Chondrocyte (in vitro differentiated cells): ENCODE measurements at regions not wholly inside any gene's neighbourhood (a gene's known extent, or its start where the extent isn't known, plus 50 kb on each side); places are given as distances from the start of the nearest gene placed in this dataset.

Experiments used
- DNase-seq: peaks from one replicate; pipeline ENCODE4 v3.0.0; 2021; ENCODE audit warnings: mixed read lengths, low spot score
- H3K27ac Mint-ChIP-seq: one replicate; pipeline ENCODE4 v1.8.0; 2021; ENCODE audit warnings: mild to moderate bottlenecking, moderate library complexity, mixed read lengths; ENCODE audit not compliant: unreplicated experiment
- H3K27me3 Mint-ChIP-seq: 2 replicates; pipeline ENCODE4 v1.8.0; 2021; ENCODE audit warnings: low read depth, mixed read lengths
- H3K36me3 Mint-ChIP-seq: 2 replicates; pipeline ENCODE4 v1.8.0; 2021; ENCODE audit warnings: low read depth, mixed read lengths
- H3K4me1 Mint-ChIP-seq: 2 replicates; pipeline ENCODE4 v1.8.0; 2021; ENCODE audit warnings: low read depth, mild to moderate bottlenecking, mixed read lengths
- H3K4me3 Mint-ChIP-seq: one replicate; pipeline ENCODE4 v1.8.0; 2021; ENCODE audit warnings: mild to moderate bottlenecking, moderate library complexity, mixed read lengths; ENCODE audit not compliant: unreplicated experiment
- H3K9me3 Mint-ChIP-seq: 2 replicates; pipeline ENCODE4 v1.8.0; 2021; ENCODE audit warnings: low read depth, mixed read lengths
- CTCF ChIP-seq: fragments of 200-600 bp; sonication (generic); IDR thresholded peaks from 2 replicates; pipeline ENCODE4 v1.5.0; 2021; ENCODE audit warnings: antibody characterized with exemption, mild to moderate bottlenecking, moderate library complexity

GRCh38 chr3:163605915-163606314 lies 1472.4 kb downstream of the SI start:
- Mint-ChIP-seq H3K4me1 (no peaks in the 10 kb centered on the region), H3K9me3 (no peaks in the 10 kb centered on the region), H3K27me3 (peaks cover 4% of the 10 kb centered on the region), H3K4me3 (no peak overlapping the region), H3K36me3 (no peaks in the 10 kb centered on the region), H3K27ac (no peak overlapping the region)
- TF ChIP-seq CTCF = no peak
- DNase-seq = no peak

- DNase-seq = no peak
- Mint-ChIP-seq H3K4me3 (no peak overlapping the region), H3K27me3 (no peaks in the 10 kb centered on the region), H3K9me3 (no peaks in the 10 kb centered on the region), H3K27ac (no peak overlapping the region), H3K36me3 (no peaks in the 10 kb centered on the region), H3K4me1 (no peaks in the 10 kb centered on the region)
- TF ChIP-seq CTCF = no peak
Observed at GRCh38 chr3:163601426-163601825, 1476.9 kb downstream of the SI start.

- Mint-ChIP-seq H3K4me3 (no peak overlapping the region), H3K4me1 (no peaks in the 10 kb centered on the region), H3K27ac (no peak overlapping the region), H3K36me3 (no peaks in the 10 kb centered on the region), H3K9me3 (peaks cover 22% of the 10 kb centered on the region), H3K27me3 (no peaks in the 10 kb centered on the region)
- no peak for DNase-seq
- no peak for TF ChIP-seq CTCF
Observed at GRCh38 chr3:163587342-163587741, 1491.0 kb downstream of the SI start.

GRCh38 chr3:163582967-163583366 lies 1495.3 kb downstream of the SI start:
- DNase-seq = no peak
- no peaks in the 10 kb centered on the region for H3K36me3 Mint-ChIP-seq
- H3K9me3 Mint-ChIP-seq = peaks cover 22% of the 10 kb centered on the region
- H3K27ac Mint-ChIP-seq = no peak overlapping the region
- no peak for TF ChIP-seq CTCF
- H3K4me1 Mint-ChIP-seq = no peaks in the 10 kb centered on the region
- H3K27me3 Mint-ChIP-seq = no peaks in the 10 kb centered on the region
- no peak overlapping the region for H3K4me3 Mint-ChIP-seq

- H3K4me1 Mint-ChIP-seq = no peaks in the 10 kb centered on the region
- H3K9me3 Mint-ChIP-seq = no peaks in the 10 kb centered on the region
- H3K27ac Mint-ChIP-seq = no peak overlapping the region
- no peaks in the 10 kb centered on the region for H3K36me3 Mint-ChIP-seq
- H3K4me3 Mint-ChIP-seq = no peak overlapping the region
- H3K27me3 Mint-ChIP-seq = no peaks in the 10 kb centered on the region
- no peak for DNase-seq
- no peak for TF ChIP-seq CTCF
Observed at GRCh38 chr3:163577271-163577670, 1501.0 kb downstream of the SI start.
